ENCODE measurements at regions not wholly inside any gene's neighbourhood (a gene's known extent, or its start where the extent isn't known, plus 50 kb on each side); places are given as distances from the start of the nearest gene placed in this dataset.
"Not testable (repeated sequence)": the region's sequence is repeated elsewhere in the genome, so short reads cannot be mapped to it uniquely, and the experiment has no call there.

DNA sequence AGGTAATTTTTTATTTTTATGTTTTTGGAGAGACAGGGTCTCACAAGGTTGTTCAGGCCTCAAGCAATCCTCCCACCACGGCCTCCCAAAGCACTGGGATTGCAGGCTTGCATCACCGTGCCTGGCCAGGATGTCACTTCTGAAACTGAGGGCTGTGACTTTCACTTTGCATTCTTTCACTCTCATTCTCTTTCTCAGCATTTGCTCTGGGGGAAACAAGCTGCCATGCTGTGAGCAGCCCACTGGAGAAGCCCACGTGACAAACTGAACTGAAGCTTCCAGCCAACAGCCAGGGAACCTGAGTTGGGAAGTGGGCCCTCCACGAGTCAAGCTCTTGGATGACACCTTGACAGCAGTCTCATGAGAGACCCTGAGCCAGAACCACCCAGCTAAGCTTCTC lies 109.4 kb downstream of the C5orf15 start:
- Histone ChIP-seq H3K27ac (ENCODE audit: low read length) (no peak overlapping the region), H4K20me1 (ENCODE audit: insufficient read depth) (no peaks in the 10 kb centered on the region), H3K27me3 (ENCODE audit: insufficient read depth, low read depth, low read length) (no peaks in the 10 kb centered on the region), H3F3A (ENCODE audit: insufficient read depth, low read length, poor library complexity, severe bottlenecking) (no peaks in the 10 kb centered on the region), H2AFZ (ENCODE audit: low read depth, low read length) (no peak overlapping the region), H3K4me2 (ENCODE audit: low read length) (no peak overlapping the region), H3K9me2 (ENCODE audit: insufficient read depth, low read length) (no peaks in the 10 kb centered on the region), H3K79me2 (replicated peaks; ENCODE audit: insufficient read depth, low read length) (no peaks in the 10 kb centered on the region), H3K9me3 (ENCODE audit: low read length) (no peaks in the 10 kb centered on the region), H3K4me3 (ENCODE audit: low read length) (no peak overlapping the region), H3K9ac (ENCODE audit: low read length) (no peak overlapping the region), H3K36me3 (ENCODE audit: insufficient read depth, low read length) (no peaks in the 10 kb centered on the region)
- no peak for TF ChIP-seq POLR2AphosphoS5 (IDR thresholded peaks at IDR 0.05)
- no peak for TF ChIP-seq TAF1 (IDR thresholded peaks at IDR 0.05; ENCODE audit: low read depth)
- no peak for TF ChIP-seq RAD21 (conservative IDR thresholded peaks at IDR 0.05)
- no peak for TF ChIP-seq CTCF (IDR thresholded peaks at IDR 0.05; ENCODE audit: poor library complexity, severe bottlenecking)
- TF ChIP-seq EP300 (conservative IDR thresholded peaks at IDR 0.05; ENCODE audit: poor library complexity, severe bottlenecking) = no peak
- no peak for TF ChIP-seq EZH2 (IDR thresholded peaks at IDR 0.05; ENCODE audit: borderline replicate concordance, insufficient read depth, low read length, poor library complexity, severe bottlenecking)
- TF ChIP-seq, protein P1, sequence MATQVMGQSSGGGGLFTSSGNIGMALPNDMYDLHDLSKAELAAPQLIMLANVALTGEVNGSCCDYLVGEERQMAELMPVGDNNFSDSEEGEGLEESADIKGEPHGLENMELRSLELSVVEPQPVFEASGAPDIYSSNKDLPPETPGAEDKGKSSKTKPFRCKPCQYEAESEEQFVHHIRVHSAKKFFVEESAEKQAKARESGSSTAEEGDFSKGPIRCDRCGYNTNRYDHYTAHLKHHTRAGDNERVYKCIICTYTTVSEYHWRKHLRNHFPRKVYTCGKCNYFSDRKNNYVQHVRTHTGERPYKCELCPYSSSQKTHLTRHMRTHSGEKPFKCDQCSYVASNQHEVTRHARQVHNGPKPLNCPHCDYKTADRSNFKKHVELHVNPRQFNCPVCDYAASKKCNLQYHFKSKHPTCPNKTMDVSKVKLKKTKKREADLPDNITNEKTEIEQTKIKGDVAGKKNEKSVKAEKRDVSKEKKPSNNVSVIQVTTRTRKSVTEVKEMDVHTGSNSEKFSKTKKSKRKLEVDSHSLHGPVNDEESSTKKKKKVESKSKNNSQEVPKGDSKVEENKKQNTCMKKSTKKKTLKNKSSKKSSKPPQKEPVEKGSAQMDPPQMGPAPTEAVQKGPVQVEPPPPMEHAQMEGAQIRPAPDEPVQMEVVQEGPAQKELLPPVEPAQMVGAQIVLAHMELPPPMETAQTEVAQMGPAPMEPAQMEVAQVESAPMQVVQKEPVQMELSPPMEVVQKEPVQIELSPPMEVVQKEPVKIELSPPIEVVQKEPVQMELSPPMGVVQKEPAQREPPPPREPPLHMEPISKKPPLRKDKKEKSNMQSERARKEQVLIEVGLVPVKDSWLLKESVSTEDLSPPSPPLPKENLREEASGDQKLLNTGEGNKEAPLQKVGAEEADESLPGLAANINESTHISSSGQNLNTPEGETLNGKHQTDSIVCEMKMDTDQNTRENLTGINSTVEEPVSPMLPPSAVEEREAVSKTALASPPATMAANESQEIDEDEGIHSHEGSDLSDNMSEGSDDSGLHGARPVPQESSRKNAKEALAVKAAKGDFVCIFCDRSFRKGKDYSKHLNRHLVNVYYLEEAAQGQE (IDR thresholded peaks at IDR 0.05; ENCODE audit: borderline replicate concordance) = no peak

DNA sequence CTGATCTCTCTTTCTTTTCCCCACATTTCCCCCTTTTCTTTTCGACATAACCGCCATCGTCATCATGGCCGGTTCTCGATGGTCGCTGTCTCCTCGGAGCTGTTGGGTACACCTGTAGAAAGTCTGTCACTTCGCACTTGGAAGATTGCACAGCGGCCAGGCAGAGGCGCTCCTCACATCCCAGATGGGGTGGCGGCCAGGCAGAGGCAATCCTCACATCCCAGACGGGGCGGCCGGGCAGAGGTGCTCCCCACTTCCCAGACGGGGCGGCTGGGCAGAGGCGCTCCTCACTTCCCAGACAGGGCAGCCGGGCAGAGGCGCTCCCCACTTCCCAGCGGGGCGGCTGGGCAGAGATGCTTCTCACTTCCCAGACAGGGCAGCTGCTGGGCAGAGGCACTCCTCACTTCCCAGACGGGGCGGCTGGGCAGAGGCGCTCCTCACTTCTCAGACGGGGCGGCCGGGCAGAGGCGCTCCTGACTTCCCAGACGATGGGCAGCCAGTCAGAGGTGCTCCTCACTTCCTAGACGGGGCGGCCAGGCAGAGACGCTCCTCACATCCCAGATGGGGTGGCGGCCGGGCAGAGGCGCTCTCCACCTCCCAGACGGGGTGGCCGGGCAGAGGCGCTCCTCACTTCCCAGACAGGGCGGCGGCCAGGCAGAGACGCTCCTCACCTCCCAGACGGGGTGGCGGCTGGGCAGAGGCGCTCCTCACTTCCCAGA lies 110.7 kb downstream of the C5orf15 start:
- not testable (repeated sequence) for H3K27ac ChIP-seq (ENCODE audit: low read length); H4K20me1 ChIP-seq (ENCODE audit: insufficient read depth); H3F3A ChIP-seq (ENCODE audit: insufficient read depth, low read length, poor library complexity, severe bottlenecking); H3K9me2 ChIP-seq (ENCODE audit: insufficient read depth, low read length); H3K4me3 ChIP-seq (ENCODE audit: low read length); H3K4me2 ChIP-seq (ENCODE audit: low read length); H2AFZ ChIP-seq (ENCODE audit: low read depth, low read length); H3K9ac ChIP-seq (ENCODE audit: low read length); H3K27me3 ChIP-seq (ENCODE audit: insufficient read depth, low read depth, low read length); H3K9me3 ChIP-seq (ENCODE audit: low read length); H3K36me3 ChIP-seq (ENCODE audit: insufficient read depth, low read length); H3K79me2 ChIP-seq (replicated peaks; ENCODE audit: insufficient read depth, low read length)

GRCh38 chr5:133854554-133854953 lies 113.9 kb downstream of the C5orf15 start:
- Histone ChIP-seq H3K9me2 (ENCODE audit: insufficient read depth, low read length) (no peaks in the 10 kb centered on the region), H3K36me3 (ENCODE audit: insufficient read depth, low read length) (no peaks in the 10 kb centered on the region), H3K4me2 (ENCODE audit: low read length) (no peak overlapping the region), H3K27me3 (ENCODE audit: insufficient read depth, low read depth, low read length) (no peaks in the 10 kb centered on the region), H3K27ac (ENCODE audit: low read length) (no peak overlapping the region), H3K9ac (ENCODE audit: low read length) (no peak overlapping the region), H4K20me1 (ENCODE audit: insufficient read depth) (no peaks in the 10 kb centered on the region), H3K4me3 (ENCODE audit: low read length) (no peak overlapping the region), H3K9me3 (ENCODE audit: low read length) (no peaks in the 10 kb centered on the region), H3F3A (ENCODE audit: insufficient read depth, low read length, poor library complexity, severe bottlenecking) (no peaks in the 10 kb centered on the region), H2AFZ (ENCODE audit: low read depth, low read length) (no peak overlapping the region), H3K79me2 (replicated peaks; ENCODE audit: insufficient read depth, low read length) (no peaks in the 10 kb centered on the region)
- TF ChIP-seq CTCF (IDR thresholded peaks at IDR 0.05; ENCODE audit: poor library complexity, severe bottlenecking) (no peak), EP300 (conservative IDR thresholded peaks at IDR 0.05; ENCODE audit: poor library complexity, severe bottlenecking) (no peak), SMC3 (conservative IDR thresholded peaks at IDR 0.05; ENCODE audit: poor library complexity) (no peak), RAD21 (conservative IDR thresholded peaks at IDR 0.05) (no peak), POLR2AphosphoS5 (IDR thresholded peaks at IDR 0.05) (no peak), TAF1 (IDR thresholded peaks at IDR 0.05; ENCODE audit: low read depth) (no peak), EZH2 (IDR thresholded peaks at IDR 0.05; ENCODE audit: borderline replicate concordance, insufficient read depth, low read length, poor library complexity, severe bottlenecking) (no peak), MXI1 (conservative IDR thresholded peaks at IDR 0.05; ENCODE audit: poor library complexity, severe bottlenecking) (no peak)
- TF ChIP-seq, protein P1 (IDR thresholded peaks at IDR 0.05; ENCODE audit: borderline replicate concordance) = no peak

All from neural cell (in vitro differentiated cells).